HEK293 (cell line): ENCODE measurements at regions not wholly inside any gene's neighbourhood (a gene's known extent, or its start where the extent isn't known, plus 50 kb on each side); places are given as distances from the start of the nearest gene placed in this dataset.

ENCODE experiments used
- CTCF ChIA-PET: fragments of 350-600 bp; formaldehyde crosslinking; extraction: SDS; loops from one replicate; lab custom pipeline; 2021; ENCODE audit warnings: antibody characterized with exemption; lab: Yijun Ruan, JAX
- POLR2A ChIA-PET: fragments of 300-600 bp; formaldehyde crosslinking; extraction: SDS; loops from one replicate; lab custom pipeline; 2020; ENCODE audit warnings: antibody characterized with exemption, inconsistent platforms; lab: Yijun Ruan, JAX
- H3K27ac ChIP-seq: fragments of 200-500 bp; sonication (Bioruptor generic); 2 replicates; pipeline ENCODE4 v1.5.1; 2014; ENCODE audit warnings: low read depth, low read length, control low read depth, inconsistent platforms; ENCODE audit errors: extremely low read depth
- H3K36me3 ChIP-seq, 2 experiments: fragments of 200-500 bp in 1 of 2; sonication (Bioruptor generic) in 1 of 2; 1 replicate in 1 of 2; 2 replicates in 1 of 2; pipeline ENCODE4 v1.5.1; 2014 to 2017; ENCODE audit warnings: inconsistent platforms in 2 of 2, low read length in 2 of 2; ENCODE audit not compliant: control insufficient read depth in 2 of 2, insufficient read depth in 1 of 2
- H3K4me1 ChIP-seq: fragments of 200-500 bp; sonication (Bioruptor generic); 2 replicates; pipeline ENCODE4 v1.5.1; 2014; ENCODE audit warnings: mild to moderate bottlenecking, low read length, inconsistent platforms; ENCODE audit not compliant: control insufficient read depth, insufficient read depth
- H3K4me3 ChIP-seq: 2 replicates; pipeline ENCODE4 v1.5.1; 2011; ENCODE audit warnings: low read depth, mild to moderate bottlenecking, control low read depth, low read length, moderate library complexity
- H3K9me3 ChIP-seq: fragments of 200-500 bp; sonication (Bioruptor generic); 2 replicates; pipeline ENCODE4 v1.5.1; 2014; ENCODE audit warnings: low read depth, low read length, inconsistent platforms; ENCODE audit not compliant: control insufficient read depth, insufficient read depth
- GLI4 ChIP-seq: fragments of 450-650 bp; formaldehyde crosslinking; IDR thresholded peaks from 2 replicates; pipeline ENCODE4 v1.5.1; 2016; ENCODE audit warnings: missing biosample characterization, missing genetic modification characterization
- KLF1 ChIP-seq: fragments of 450-650 bp; formaldehyde crosslinking; IDR thresholded peaks from 2 replicates; pipeline ENCODE4 v1.5.1; 2016; ENCODE audit warnings: missing biosample characterization, missing genetic modification characterization
- KLF7 ChIP-seq: fragments of 450-650 bp; formaldehyde crosslinking; IDR thresholded peaks from 2 replicates; pipeline ENCODE4 v1.5.1; 2016; ENCODE audit warnings: missing biosample characterization, missing genetic modification characterization, borderline replicate concordance
- MEIS1 ChIP-seq: sonication (generic); formaldehyde crosslinking; IDR thresholded peaks from 2 replicates; pipeline ENCODE4 v1.8.1; 2022; ENCODE audit warnings: missing genetic modification reagents, mild to moderate bottlenecking, borderline replicate concordance
- PATZ1 ChIP-seq: fragments of 450-650 bp; formaldehyde crosslinking; IDR thresholded peaks from 2 replicates; pipeline ENCODE4 v1.5.1; 2016; ENCODE audit warnings: missing biosample characterization, missing genetic modification characterization
- PBX3 ChIP-seq: sonication (generic); formaldehyde crosslinking; IDR thresholded peaks from 2 replicates; pipeline ENCODE4 v1.8.1; 2022; ENCODE audit warnings: mild to moderate bottlenecking, moderate library complexity, missing genetic modification reagents
- RBAK ChIP-seq: fragments of 450-650 bp; formaldehyde crosslinking; IDR thresholded peaks from 2 replicates; pipeline ENCODE4 v1.5.1; 2016; ENCODE audit warnings: missing biosample characterization, missing genetic modification characterization
- ZNF157 ChIP-seq: fragments of 450-650 bp; formaldehyde crosslinking; IDR thresholded peaks from 2 replicates; pipeline ENCODE4 v1.5.1; 2016; ENCODE audit warnings: missing biosample characterization, missing genetic modification characterization
- ZNF433 ChIP-seq: fragments of 450-650 bp; formaldehyde crosslinking; IDR thresholded peaks from 2 replicates; pipeline ENCODE4 v1.5.1; 2016; ENCODE audit warnings: missing biosample characterization, missing genetic modification characterization, low read depth
- ZNF555 ChIP-seq: fragments of 450-650 bp; formaldehyde crosslinking; conservative IDR thresholded peaks from 2 replicates; pipeline ENCODE4 v1.5.1; 2017; ENCODE audit warnings: missing biosample characterization, mild to moderate bottlenecking, missing genetic modification characterization, inconsistent platforms
- ZNF629 ChIP-seq: fragments of 450-650 bp; formaldehyde crosslinking; IDR thresholded peaks from 2 replicates; pipeline ENCODE4 v1.5.1; 2017; ENCODE audit warnings: missing biosample characterization, missing genetic modification characterization
- ZNF654 ChIP-seq: fragments of 450-650 bp; formaldehyde crosslinking; IDR thresholded peaks from 2 replicates; pipeline ENCODE4 v1.5.1; 2016; ENCODE audit warnings: low read depth, missing biosample characterization, missing genetic modification characterization
- ZNF777 ChIP-seq: fragments of 450-650 bp; formaldehyde crosslinking; IDR thresholded peaks from 2 replicates; pipeline ENCODE4 v1.5.1; 2017; ENCODE audit warnings: missing biosample characterization, missing genetic modification characterization, borderline replicate concordance
- ZSCAN18 ChIP-seq: fragments of 450-650 bp; formaldehyde crosslinking; IDR thresholded peaks from 2 replicates; pipeline ENCODE4 v1.5.1; 2016; ENCODE audit warnings: missing biosample characterization, missing genetic modification characterization
- TF ChIP-seq, protein P1 (sequence below): fragments of 450-650 bp; formaldehyde crosslinking; optimal IDR thresholded peaks from 2 replicates; pipeline ENCODE3; 2016; ENCODE audit warnings: missing biosample characterization, mild to moderate bottlenecking, missing genetic modification characterization
- TF ChIP-seq, protein P2 (sequence below): fragments of 450-650 bp; formaldehyde crosslinking; IDR thresholded peaks from 2 replicates; pipeline ENCODE4 v1.5.1; 2016; ENCODE audit warnings: missing biosample characterization, missing genetic modification characterization
- TF ChIP-seq, protein P3 (sequence below): fragments of 450-650 bp; formaldehyde crosslinking; conservative IDR thresholded peaks from 2 replicates; pipeline ENCODE4 v1.5.1; 2016; ENCODE audit warnings: low read depth, missing biosample characterization, missing genetic modification characterization

- TF ChIP-seq ZSCAN18 (tag by site-specific recombination) (no peak), RBAK (tag by site-specific recombination) (no peak)
- TF ChIP-seq, all 188 proteins: peak for 0
Measured at GRCh38 chr16:22635357-22635761, 124.7 kb downstream of the NPIPB5 start (continued).

DNA sequence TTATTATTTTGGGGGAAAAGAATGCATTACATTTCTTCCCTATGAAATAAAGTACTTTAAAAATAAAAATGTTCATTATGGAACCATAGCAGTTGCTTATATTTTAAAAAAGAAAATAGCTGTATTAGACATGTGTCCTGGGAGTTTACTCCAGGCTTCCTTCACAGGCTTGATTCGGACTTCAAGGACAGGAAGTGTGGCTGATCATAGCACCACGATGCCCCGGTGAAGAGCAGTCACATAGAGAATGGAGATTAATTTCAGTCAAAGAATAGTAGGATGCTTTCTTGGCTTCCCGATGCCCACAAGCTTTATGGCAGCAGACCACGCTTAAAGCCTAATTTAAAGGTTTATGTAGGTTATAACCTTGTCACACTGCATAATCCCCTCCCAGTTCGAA, 125.1 kb downstream of the NPIPB5 start:
- no peaks in the 10 kb centered on the region for H3K9me3 ChIP-seq
- TF ChIP-seq PBX3 (CRISPR knock-in tag) (no peak), ZNF654 (tag by site-specific recombination) (no peak), ZNF777 (tag by site-specific recombination) (no peak), PATZ1 (tag by site-specific recombination) (no peak)
- TF ChIP-seq, protein P1, sequence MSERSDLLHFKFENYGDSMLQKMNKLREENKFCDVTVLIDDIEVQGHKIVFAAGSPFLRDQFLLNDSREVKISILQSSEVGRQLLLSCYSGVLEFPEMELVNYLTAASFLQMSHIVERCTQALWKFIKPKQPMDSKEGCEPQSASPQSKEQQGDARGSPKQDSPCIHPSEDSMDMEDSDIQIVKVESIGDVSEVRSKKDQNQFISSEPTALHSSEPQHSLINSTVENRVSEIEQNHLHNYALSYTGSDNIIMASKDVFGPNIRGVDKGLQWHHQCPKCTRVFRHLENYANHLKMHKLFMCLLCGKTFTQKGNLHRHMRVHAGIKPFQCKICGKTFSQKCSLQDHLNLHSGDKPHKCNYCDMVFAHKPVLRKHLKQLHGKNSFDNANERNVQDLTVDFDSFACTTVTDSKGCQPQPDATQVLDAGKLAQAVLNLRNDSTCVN (tag by site-specific recombination), result no peak
- TF ChIP-seq, protein P2, sequence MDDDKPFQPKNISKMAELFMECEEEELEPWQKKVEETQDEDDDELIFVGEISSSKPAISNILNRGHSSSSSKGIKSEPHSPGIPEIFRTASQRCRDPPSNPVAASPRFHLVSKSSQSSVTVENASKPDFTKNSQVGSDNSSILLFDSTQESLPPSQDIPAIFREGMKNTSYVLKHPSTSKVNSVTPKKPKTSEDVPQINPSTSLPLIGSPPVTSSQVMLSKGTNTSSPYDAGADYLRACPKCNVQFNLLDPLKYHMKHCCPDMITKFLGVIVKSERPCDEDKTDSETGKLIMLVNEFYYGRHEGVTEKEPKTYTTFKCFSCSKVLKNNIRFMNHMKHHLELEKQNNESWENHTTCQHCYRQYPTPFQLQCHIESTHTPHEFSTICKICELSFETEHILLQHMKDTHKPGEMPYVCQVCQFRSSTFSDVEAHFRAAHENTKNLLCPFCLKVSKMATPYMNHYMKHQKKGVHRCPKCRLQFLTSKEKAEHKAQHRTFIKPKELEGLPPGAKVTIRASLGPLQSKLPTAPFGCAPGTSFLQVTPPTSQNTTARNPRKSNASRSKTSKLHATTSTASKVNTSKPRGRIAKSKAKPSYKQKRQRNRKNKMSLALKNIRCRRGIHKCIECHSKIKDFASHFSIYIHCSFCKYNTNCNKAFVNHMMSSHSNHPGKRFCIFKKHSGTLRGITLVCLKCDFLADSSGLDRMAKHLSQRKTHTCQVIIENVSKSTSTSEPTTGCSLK (tag by site-specific recombination), result no peak
- TF ChIP-seq, all 188 proteins: peak for 0
- CTCF ChIA-PET, result interaction anchor here (0.6 to 0.7 kb wide), 4 partner anchors 31 to 1547 kb away, joined by 3 to 7 read pairs (median 3); no protein-coding TSS in a partner anchor
- Histone ChIP-seq H3K4me1 (no peaks in the 10 kb centered on the region), H3K27ac (no peak overlapping the region), H3K36me3 (no peaks in the 10 kb centered on the region), H3K4me3 (no peak overlapping the region)
- POLR2A ChIA-PET, result interaction anchor here (0.5 kb wide), 1 partner anchor 12 kb away, joined by 4 read pairs; no protein-coding TSS in a partner anchor

DNA sequence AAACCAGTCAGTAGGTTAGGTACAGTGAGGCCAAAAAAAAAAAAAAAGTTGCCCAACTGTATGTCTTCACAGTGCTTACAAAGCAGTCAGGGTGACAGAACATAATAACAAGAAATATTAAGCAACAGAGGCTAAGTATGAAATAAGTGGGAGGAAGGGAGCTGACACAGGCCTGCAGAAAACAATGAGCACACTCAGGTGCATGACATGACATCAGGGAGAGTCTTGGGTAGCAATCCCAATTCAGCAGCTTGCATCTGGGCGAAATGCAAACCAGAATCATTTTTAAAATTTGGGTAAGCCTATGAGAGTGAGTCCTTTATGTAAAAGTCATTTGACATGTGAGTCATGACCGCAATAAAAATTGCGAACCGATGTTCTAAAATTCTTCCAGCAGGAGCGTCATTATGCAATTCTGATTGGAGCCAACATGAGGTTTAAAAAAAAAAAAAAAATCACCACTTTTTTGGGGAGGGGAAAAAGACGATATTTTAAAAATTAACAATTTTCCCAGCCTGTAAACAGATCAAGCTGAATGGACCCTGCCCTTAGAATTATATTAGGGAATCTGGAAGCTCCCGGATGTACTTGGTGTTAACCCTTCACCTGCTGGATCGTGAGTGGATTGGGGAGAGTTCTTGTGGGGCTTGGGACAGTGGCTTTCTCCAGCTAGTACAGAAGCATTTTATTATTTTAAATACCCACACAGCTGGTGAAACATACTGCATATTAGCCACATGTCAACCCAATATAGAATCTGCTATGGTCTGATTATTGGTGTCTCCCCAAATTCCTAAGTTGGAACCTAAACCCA, 127.9 kb downstream of the NPIPB5 start:
- no peak overlapping the region for H3K27ac ChIP-seq
- TF ChIP-seq KLF1 (tag by site-specific recombination) (no peak), ZNF555 (tag by site-specific recombination) (no peak), ZNF629 (tag by site-specific recombination) (no peak), KLF7 (tag by site-specific recombination) (no peak), ZNF433 (tag by site-specific recombination) (no peak), ZNF157 (no peak), GLI4 (tag by site-specific recombination) (no peak), MEIS1 (CRISPR knock-in tag) (no peak)
- TF ChIP-seq, protein P3, sequence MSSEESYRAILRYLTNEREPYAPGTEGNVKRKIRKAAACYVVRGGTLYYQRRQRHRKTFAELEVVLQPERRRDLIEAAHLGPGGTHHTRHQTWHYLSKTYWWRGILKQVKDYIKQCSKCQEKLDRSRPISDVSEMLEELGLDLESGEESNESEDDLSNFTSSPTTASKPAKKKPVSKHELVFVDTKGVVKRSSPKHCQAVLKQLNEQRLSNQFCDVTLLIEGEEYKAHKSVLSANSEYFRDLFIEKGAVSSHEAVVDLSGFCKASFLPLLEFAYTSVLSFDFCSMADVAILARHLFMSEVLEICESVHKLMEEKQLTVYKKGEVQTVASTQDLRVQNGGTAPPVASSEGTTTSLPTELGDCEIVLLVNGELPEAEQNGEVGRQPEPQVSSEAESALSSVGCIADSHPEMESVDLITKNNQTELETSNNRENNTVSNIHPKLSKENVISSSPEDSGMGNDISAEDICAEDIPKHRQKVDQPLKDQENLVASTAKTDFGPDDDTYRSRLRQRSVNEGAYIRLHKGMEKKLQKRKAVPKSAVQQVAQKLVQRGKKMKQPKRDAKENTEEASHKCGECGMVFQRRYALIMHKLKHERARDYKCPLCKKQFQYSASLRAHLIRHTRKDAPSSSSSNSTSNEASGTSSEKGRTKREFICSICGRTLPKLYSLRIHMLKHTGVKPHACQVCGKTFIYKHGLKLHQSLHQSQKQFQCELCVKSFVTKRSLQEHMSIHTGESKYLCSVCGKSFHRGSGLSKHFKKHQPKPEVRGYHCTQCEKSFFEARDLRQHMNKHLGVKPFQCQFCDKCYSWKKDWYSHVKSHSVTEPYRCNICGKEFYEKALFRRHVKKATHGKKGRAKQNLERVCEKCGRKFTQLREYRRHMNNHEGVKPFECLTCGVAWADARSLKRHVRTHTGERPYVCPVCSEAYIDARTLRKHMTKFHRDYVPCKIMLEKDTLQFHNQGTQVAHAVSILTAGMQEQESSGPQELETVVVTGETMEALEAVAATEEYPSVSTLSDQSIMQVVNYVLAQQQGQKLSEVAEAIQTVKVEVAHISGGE, result no peak
- no peaks in the 10 kb centered on the region for H3K4me1 ChIP-seq
- ChIA-PET POLR2A (no interaction called here), CTCF (no interaction called here)
- H3K4me3 ChIP-seq, result no peak overlapping the region
- no peaks in the 10 kb centered on the region for H3K9me3 ChIP-seq
- no peaks in the 10 kb centered on the region for H3K36me3 ChIP-seq
